HG03159 (cell line): ENCODE measurements at regions not wholly inside any gene's neighbourhood (a gene's known extent, or its start where the extent isn't known, plus 50 kb on each side); places are given as distances from the start of the nearest gene placed in this dataset.

Source experiments
- ATAC-seq: cut with Tn5 transposase; IDR thresholded peaks from one replicate; pipeline ENCODE4 v1.9.1; 2021; ENCODE audit warnings: mild to moderate bottlenecking, moderate library complexity; ENCODE audit not compliant: unreplicated experiment

- ATAC-seq, result no peak
Observed at GRCh38 chr3:144200004-144200403, 228.4 kb downstream of the DIPK2A start.

GRCh38 chr3:144200466-144200865, 228.8 kb downstream of the DIPK2A start:
- ATAC-seq, result no peak

GRCh38 chr3:144221761-144222160, 250.1 kb downstream of the DIPK2A start:
- ATAC-seq, result no peak

- ATAC-seq, result no peak
Observed at GRCh38 chr3:144229330-144229729, 257.7 kb downstream of the DIPK2A start.

GRCh38 chr3:144229953-144230352, 258.3 kb downstream of the DIPK2A start:
- no peak for ATAC-seq

GRCh38 chr3:144235489-144235888, 263.9 kb downstream of the DIPK2A start:
- no peak for ATAC-seq

GRCh38 chr3:144237351-144237750, 265.7 kb downstream of the DIPK2A start:
- ATAC-seq, result no peak

- no peak for ATAC-seq
Observed at GRCh38 chr3:144241404-144241803, 269.8 kb downstream of the DIPK2A start.

GRCh38 chr3:144242747-144243146, 271.1 kb downstream of the DIPK2A start:
- no peak for ATAC-seq

- no peak for ATAC-seq
Observed at GRCh38 chr3:144244662-144245061, 273.0 kb downstream of the DIPK2A start.

GRCh38 chr3:144252896-144253295, 281.3 kb downstream of the DIPK2A start:
- ATAC-seq, result no peak

GRCh38 chr3:144257381-144257780, 285.8 kb downstream of the DIPK2A start:
- no peak for ATAC-seq

GRCh38 chr3:144259267-144259666, 287.6 kb downstream of the DIPK2A start:
- no peak for ATAC-seq

- no peak for ATAC-seq
Observed at GRCh38 chr3:144263706-144264105, 292.1 kb downstream of the DIPK2A start.

- ATAC-seq, result no peak
Observed at GRCh38 chr3:144264350-144264749, 292.7 kb downstream of the DIPK2A start.

GRCh38 chr3:144264794-144265193, 293.2 kb downstream of the DIPK2A start:
- no peak for ATAC-seq

- ATAC-seq, result no peak
Observed at GRCh38 chr3:144265542-144266100, 294.0 kb downstream of the DIPK2A start.

GRCh38 chr3:144270100-144270499, 298.5 kb downstream of the DIPK2A start:
- no peak for ATAC-seq

GRCh38 chr3:144272680-144273079, 301.1 kb downstream of the DIPK2A start:
- no peak for ATAC-seq

GRCh38 chr3:144273601-144274000, 302.0 kb downstream of the DIPK2A start:
- ATAC-seq, result no peak

GRCh38 chr3:144275005-144275404, 303.4 kb downstream of the DIPK2A start:
- no peak for ATAC-seq

- no peak for ATAC-seq
Observed at GRCh38 chr3:144282313-144282712, 310.7 kb downstream of the DIPK2A start.

GRCh38 chr3:144286235-144286910, 314.8 kb downstream of the DIPK2A start:
- ATAC-seq, result no peak
